HepG2 (cell line): ENCODE measurements at regions not wholly inside any gene's neighbourhood (a gene's known extent, or its start where the extent isn't known, plus 50 kb on each side); places are given as distances from the start of the nearest gene placed in this dataset.
A peak's percentile ranks its signal among the peaks of the same experiment; 100 is the strongest.

Experiments
- ATF1 ChIP-seq: IDR thresholded peaks from 2 replicates; pipeline ENCODE4 v1.6.1; 2016; ENCODE audit warnings: mild to moderate bottlenecking, control low read depth
- CHD4 ChIP-seq: fragments of 200-600 bp; sonication (generic); IDR thresholded peaks from 2 replicates; pipeline ENCODE4 v1.7.0; 2017; ENCODE audit warnings: mild to moderate bottlenecking, low read length, borderline replicate concordance
- DDIT3 ChIP-seq: sonication (generic); formaldehyde crosslinking; IDR thresholded peaks from 2 replicates; pipeline ENCODE4 v1.4.0; 2020; ENCODE audit warnings: mild to moderate bottlenecking, missing genetic modification reagents
- FOXO1 ChIP-seq: sonication (generic); formaldehyde crosslinking; IDR thresholded peaks from 2 replicates; pipeline ENCODE4 v1.4.0; 2020; ENCODE audit warnings: missing genetic modification reagents
- HOXA3 ChIP-seq: sonication (generic); formaldehyde crosslinking; IDR thresholded peaks from 2 replicates; pipeline ENCODE4 v1.5.0; 2020; ENCODE audit warnings: missing genetic modification reagents
- ISX ChIP-seq: sonication (generic); formaldehyde crosslinking; conservative IDR thresholded peaks from 2 replicates; pipeline ENCODE4 v1.5.0; 2020; ENCODE audit warnings: missing genetic modification reagents
- JUND ChIP-seq: sonication (generic); formaldehyde crosslinking; IDR thresholded peaks from 2 replicates; pipeline ENCODE4 v1.8.0; 2022; ENCODE audit warnings: mild to moderate bottlenecking, missing genetic modification reagents
- MAZ ChIP-seq, 2 experiments: sonication (generic) in 1 of 2; formaldehyde crosslinking in 1 of 2; IDR thresholded peaks; 2 replicates each; pipeline versions ENCODE4 v1.5.0 to v1.6.1; 2012 to 2020; ENCODE audit warnings: low read depth in 2 of 2, mild to moderate bottlenecking in 2 of 2, borderline replicate concordance in 1 of 2, improper control_type of control experiment in 1 of 2, low read length in 1 of 2, missing genetic modification reagents in 1 of 2, moderate library complexity in 1 of 2
- NFE2L1 ChIP-seq: sonication (generic); formaldehyde crosslinking; IDR thresholded peaks from 2 replicates; pipeline ENCODE4 v1.4.0; 2020; ENCODE audit warnings: missing genetic modification reagents, mild to moderate bottlenecking, borderline replicate concordance
- PHF20 ChIP-seq: sonication (generic); formaldehyde crosslinking; IDR thresholded peaks from 2 replicates; pipeline ENCODE4 v1.5.0; 2020; ENCODE audit warnings: mild to moderate bottlenecking, missing genetic modification reagents
- PITX1 ChIP-seq: sonication (generic); formaldehyde crosslinking; IDR thresholded peaks from 2 replicates; pipeline ENCODE4 v1.5.1; 2020; ENCODE audit warnings: mild to moderate bottlenecking, missing genetic modification reagents
- SAFB2 ChIP-seq: sonication (generic); formaldehyde crosslinking; IDR thresholded peaks from 2 replicates; pipeline ENCODE4 v1.5.1; 2020; ENCODE audit warnings: missing genetic modification reagents, low read depth, mild to moderate bottlenecking, borderline replicate concordance
- SATB2 ChIP-seq: sonication (generic); formaldehyde crosslinking; IDR thresholded peaks from 2 replicates; pipeline ENCODE4 v1.5.0; 2020; ENCODE audit warnings: missing genetic modification reagents
- SMAD3 ChIP-seq: sonication (generic); formaldehyde crosslinking; IDR thresholded peaks from 2 replicates; pipeline ENCODE4 v1.4.0; 2020; ENCODE audit warnings: missing genetic modification reagents
- SRSF1 ChIP-seq: fragments of 200-400 bp; formaldehyde crosslinking; optimal IDR thresholded peaks from 2 replicates; pipeline ENCODE3; 2017; ENCODE audit warnings: mild to moderate bottlenecking, low read depth, low read length, moderate library complexity
- SSRP1 ChIP-seq: IDR thresholded peaks from 2 replicates; pipeline ENCODE4 v1.6.1; 2016; ENCODE audit warnings: control low read depth
- TGIF2 ChIP-seq: IDR thresholded peaks from 2 replicates; pipeline ENCODE4 v1.6.1; 2016; ENCODE audit warnings: control low read depth, missing compliant biosample characterization
- ZBTB10 ChIP-seq: sonication (generic); formaldehyde crosslinking; IDR thresholded peaks from 2 replicates; pipeline ENCODE4 v1.4.0; 2020; ENCODE audit warnings: missing genetic modification reagents, borderline replicate concordance
- ZNF10 ChIP-seq: sonication (generic); formaldehyde crosslinking; IDR thresholded peaks from 2 replicates; pipeline ENCODE4 v1.4.0; 2020; ENCODE audit warnings: mild to moderate bottlenecking, low read depth, missing genetic modification reagents, borderline replicate concordance
- ZNF292 ChIP-seq: sonication (generic); formaldehyde crosslinking; IDR thresholded peaks from 2 replicates; pipeline ENCODE4 v1.8.1; 2022; ENCODE audit warnings: mild to moderate bottlenecking, low read depth, missing genetic modification reagents, borderline replicate concordance
- ZNF331 ChIP-seq: sonication (generic); formaldehyde crosslinking; IDR thresholded peaks from 2 replicates; pipeline ENCODE4 v1.4.0; 2020; ENCODE audit warnings: missing genetic modification reagents
- ZNF512 ChIP-seq: sonication (generic); formaldehyde crosslinking; IDR thresholded peaks from 2 replicates; pipeline ENCODE4 v1.4.0; 2020; ENCODE audit warnings: mild to moderate bottlenecking, missing genetic modification reagents
- ZNF75D ChIP-seq: sonication (generic); formaldehyde crosslinking; IDR thresholded peaks from 2 replicates; pipeline ENCODE4 v1.8.1; 2023; ENCODE audit warnings: missing genetic modification reagents, mild to moderate bottlenecking, borderline replicate concordance
- TF ChIP-seq, protein P1 (sequence below): sonication (generic); formaldehyde crosslinking; IDR thresholded peaks from 2 replicates; pipeline ENCODE4 v1.4.0; 2020; ENCODE audit warnings: missing genetic modification reagents

DNA sequence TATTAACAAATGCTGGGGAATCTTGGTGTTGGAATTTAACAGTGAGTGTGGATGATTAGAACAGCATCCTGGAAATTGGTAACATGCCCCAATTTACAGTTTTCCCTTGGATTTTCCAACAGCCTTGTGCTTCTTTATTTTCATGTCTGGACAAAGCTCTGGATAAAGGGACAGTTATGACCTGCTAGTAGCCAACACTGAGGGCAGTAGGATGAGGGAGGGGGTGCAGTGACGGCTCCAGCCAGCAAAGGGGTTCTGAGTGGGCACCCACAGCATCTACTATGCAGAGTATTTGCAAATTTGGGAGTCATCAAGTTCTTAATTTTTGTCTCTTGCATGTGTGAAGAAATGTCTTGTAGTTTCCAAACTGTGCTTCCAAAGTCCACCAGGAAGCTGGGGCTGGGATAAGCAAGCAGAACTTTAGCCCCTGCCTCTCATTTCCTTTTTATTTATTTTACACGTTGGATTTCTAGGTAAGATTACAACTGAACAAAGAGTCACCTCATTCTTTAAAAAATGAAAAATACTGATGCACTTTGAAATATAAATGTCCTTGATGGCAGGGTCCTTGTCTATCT is 63.0 kb upstream of the SELENOP start (continued):
- no peak for TF ChIP-seq ZNF10 (CRISPR knock-in tag)
- TF ChIP-seq HOXA3 (CRISPR knock-in tag) = no peak; the same call in 1 of the 2 replicates
- TF ChIP-seq ZNF512 (CRISPR knock-in tag) = no peak
- TF ChIP-seq ATF1 (CRISPR knock-in tag) = 0 out of 2 replicates have a peak, but pooled peaks have one; percentile 23
- TF ChIP-seq ZNF292 (CRISPR knock-in tag) = no peak
- TF ChIP-seq ZNF75D (CRISPR knock-in tag) = no peak
- no peak for TF ChIP-seq NFE2L1
- TF ChIP-seq ZBTB10 (CRISPR knock-in tag) = no peak
- TF ChIP-seq PITX1 (CRISPR knock-in tag) = no peak
- TF ChIP-seq, protein P1, sequence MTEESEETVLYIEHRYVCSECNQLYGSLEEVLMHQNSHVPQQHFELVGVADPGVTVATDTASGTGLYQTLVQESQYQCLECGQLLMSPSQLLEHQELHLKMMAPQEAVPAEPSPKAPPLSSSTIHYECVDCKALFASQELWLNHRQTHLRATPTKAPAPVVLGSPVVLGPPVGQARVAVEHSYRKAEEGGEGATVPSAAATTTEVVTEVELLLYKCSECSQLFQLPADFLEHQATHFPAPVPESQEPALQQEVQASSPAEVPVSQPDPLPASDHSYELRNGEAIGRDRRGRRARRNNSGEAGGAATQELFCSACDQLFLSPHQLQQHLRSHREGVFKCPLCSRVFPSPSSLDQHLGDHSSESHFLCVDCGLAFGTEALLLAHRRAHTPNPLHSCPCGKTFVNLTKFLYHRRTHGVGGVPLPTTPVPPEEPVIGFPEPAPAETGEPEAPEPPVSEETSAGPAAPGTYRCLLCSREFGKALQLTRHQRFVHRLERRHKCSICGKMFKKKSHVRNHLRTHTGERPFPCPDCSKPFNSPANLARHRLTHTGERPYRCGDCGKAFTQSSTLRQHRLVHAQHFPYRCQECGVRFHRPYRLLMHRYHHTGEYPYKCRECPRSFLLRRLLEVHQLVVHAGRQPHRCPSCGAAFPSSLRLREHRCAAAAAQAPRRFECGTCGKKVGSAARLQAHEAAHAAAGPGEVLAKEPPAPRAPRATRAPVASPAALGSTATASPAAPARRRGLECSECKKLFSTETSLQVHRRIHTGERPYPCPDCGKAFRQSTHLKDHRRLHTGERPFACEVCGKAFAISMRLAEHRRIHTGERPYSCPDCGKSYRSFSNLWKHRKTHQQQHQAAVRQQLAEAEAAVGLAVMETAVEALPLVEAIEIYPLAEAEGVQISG (CRISPR knock-in tag) = no peak
- TF ChIP-seq SSRP1 (CRISPR knock-in tag) = no peak
- no peak for TF ChIP-seq PHF20
- no peak; the same call in 1 of the 2 replicates for TF ChIP-seq SAFB2 (CRISPR knock-in tag)
- peak; percentile 64 for TF ChIP-seq FOXO1 (CRISPR knock-in tag)
- no peak; the same call in 1 of the 2 replicates for TF ChIP-seq CHD4
- peak; percentile 65 for TF ChIP-seq SMAD3 (CRISPR knock-in tag)
- TF ChIP-seq ZNF331 = peak; percentile 24; the same call in 1 of the 2 replicates
- no peak for TF ChIP-seq SRSF1
- 0 out of 2 replicates have a peak, but pooled peaks have one; percentile 37 for TF ChIP-seq DDIT3 (CRISPR knock-in tag)
- no peak for TF ChIP-seq JUND (CRISPR knock-in tag)
- no peak for TF ChIP-seq SATB2 (CRISPR knock-in tag)
- no peak for TF ChIP-seq MAZ (IDR thresholded peaks at IDR 0.05; ENCODE audit: borderline replicate concordance, low read depth, low read length)
- no peak for TF ChIP-seq MAZ (CRISPR knock-in tag; IDR thresholded peaks at IDR 0.05; ENCODE audit: low read depth)
- no peak for TF ChIP-seq TGIF2 (CRISPR knock-in tag)
- no peak for TF ChIP-seq ISX
